Keratinocyte (primary cell): ENCODE measurements at regions not wholly inside any gene's neighbourhood (a gene's known extent, or its start where the extent isn't known, plus 50 kb on each side); places are given as distances from the start of the nearest gene placed in this dataset.

Experiments used
- DNase-seq: peaks from one replicate; pipeline ENCODE4 v3.0.0-alpha.2; 2011; ENCODE audit warnings: low read depth, missing footprints, low spot score
- FAIRE-seq: peaks from 2 replicates; lab custom pipeline; 2011; peaks lifted over from hg19 to GRCh38; lab: Jason Lieb, UNC
- H2AFZ ChIP-seq: 2 replicates; pipeline ENCODE4 v1.6.0; 2012; ENCODE audit warnings: low read length, control low read depth, inconsistent platforms; ENCODE audit not compliant: control insufficient read depth
- H3K27ac ChIP-seq: 2 replicates; pipeline ENCODE4 v1.5.1; 2011; ENCODE audit warnings: low read length; ENCODE audit not compliant: control insufficient read depth, insufficient read depth
- H3K27me3 ChIP-seq: 3 replicates; pipeline ENCODE4 v1.6.0; 2011; ENCODE audit warnings: low read length; ENCODE audit not compliant: control insufficient read depth, insufficient read depth; ENCODE audit errors: extremely low read depth
- H3K36me3 ChIP-seq, 2 experiments: 2 replicates in 1 of 2; 3 replicates in 1 of 2; pipeline ENCODE4 v1.5.1; 2011; ENCODE audit warnings: low read length in 2 of 2, mild to moderate bottlenecking in 1 of 2; ENCODE audit not compliant: control insufficient read depth in 2 of 2, insufficient read depth in 2 of 2; ENCODE audit errors: extremely low read depth in 1 of 2
- H3K4me1 ChIP-seq: 3 replicates; pipeline ENCODE4 v1.5.1; 2011; ENCODE audit warnings: low read length; ENCODE audit not compliant: control insufficient read depth, insufficient read depth; ENCODE audit errors: extremely low read depth
- H3K4me2 ChIP-seq: 3 replicates; pipeline ENCODE4 v1.6.0; 2011; ENCODE audit warnings: low read depth, low read length; ENCODE audit not compliant: control insufficient read depth, insufficient read depth; ENCODE audit errors: extremely low read depth
- H3K4me3 ChIP-seq, 3 experiments: fragments of 200-600 bp in 1 of 3; sonication (generic) in 1 of 3; 2 replicates in 2 of 3; 3 replicates in 1 of 3; pipeline ENCODE4 v1.5.1; 2011 to 2016; ENCODE audit warnings: low read length in 3 of 3, mild to moderate bottlenecking in 3 of 3, control low read depth in 2 of 3, inconsistent platforms in 1 of 3, low read depth in 1 of 3, mixed read lengths in 1 of 3, mixed run types in 1 of 3, moderate library complexity in 1 of 3; ENCODE audit not compliant: control insufficient read depth in 2 of 3, insufficient read depth in 2 of 3; ENCODE audit errors: extremely low read depth in 1 of 3
- H3K79me2 ChIP-seq: 2 replicates; pipeline ENCODE4 v1.6.0; 2012; ENCODE audit warnings: low read length; ENCODE audit not compliant: control insufficient read depth, insufficient read depth
- H3K9ac ChIP-seq: 3 replicates; pipeline ENCODE4 v1.6.0; 2011; ENCODE audit warnings: low read length; ENCODE audit not compliant: control insufficient read depth, insufficient read depth; ENCODE audit errors: extremely low read depth
- H3K9me1 ChIP-seq: 3 replicates; pipeline ENCODE4 v1.6.0; 2011; ENCODE audit warnings: low read length; ENCODE audit not compliant: control insufficient read depth, insufficient read depth; ENCODE audit errors: extremely low read depth
- H3K9me3 ChIP-seq: 2 replicates; pipeline ENCODE4 v1.5.1; 2012; ENCODE audit warnings: low read depth, low read length; ENCODE audit not compliant: control insufficient read depth
- H4K20me1 ChIP-seq: 3 replicates; pipeline ENCODE4 v1.6.0; 2011; ENCODE audit warnings: low read length; ENCODE audit not compliant: control insufficient read depth, insufficient read depth; ENCODE audit errors: extremely low read depth
- EZH2 ChIP-seq: IDR thresholded peaks from one replicate; pipeline ENCODE4 v1.6.1; 2012; ENCODE audit warnings: inconsistent platforms, mild to moderate bottlenecking, low read length, moderate library complexity
- dilution Hi-C: fragments of 300-500 bp; cut with MboI; formaldehyde crosslinking; loops from one replicate; pipeline ENCODE4 v1.7.0; 2020; ENCODE audit warnings: low sequenced_read_pairs; ENCODE audit not compliant: extremely low pct_ligation_motif_present
- TF ChIP-seq, protein P1 (sequence below), 3 experiments: IDR thresholded peaks in 1 of 3; conservative IDR thresholded peaks in 1 of 3; optimal IDR thresholded peaks in 1 of 3; 2 replicates in 2 of 3; 3 replicates in 1 of 3; pipeline versions ENCODE3 to v1.5.1; 2011; ENCODE audit warnings: low read length in 3 of 3, mild to moderate bottlenecking in 3 of 3, moderate library complexity in 2 of 3, control low read depth in 1 of 3, inconsistent platforms in 1 of 3; ENCODE audit not compliant: insufficient read depth in 2 of 3; ENCODE audit errors: extremely low read depth in 1 of 3

- H3K9me1 ChIP-seq = no peaks in the 10 kb centered on the region
- no peaks in the 10 kb centered on the region for H3K9me3 ChIP-seq
- H3K27ac ChIP-seq = no peak overlapping the region
- H3K27me3 ChIP-seq = no peaks in the 10 kb centered on the region
- dilution Hi-C loops = no loop called here
- TF ChIP-seq, protein P1, sequence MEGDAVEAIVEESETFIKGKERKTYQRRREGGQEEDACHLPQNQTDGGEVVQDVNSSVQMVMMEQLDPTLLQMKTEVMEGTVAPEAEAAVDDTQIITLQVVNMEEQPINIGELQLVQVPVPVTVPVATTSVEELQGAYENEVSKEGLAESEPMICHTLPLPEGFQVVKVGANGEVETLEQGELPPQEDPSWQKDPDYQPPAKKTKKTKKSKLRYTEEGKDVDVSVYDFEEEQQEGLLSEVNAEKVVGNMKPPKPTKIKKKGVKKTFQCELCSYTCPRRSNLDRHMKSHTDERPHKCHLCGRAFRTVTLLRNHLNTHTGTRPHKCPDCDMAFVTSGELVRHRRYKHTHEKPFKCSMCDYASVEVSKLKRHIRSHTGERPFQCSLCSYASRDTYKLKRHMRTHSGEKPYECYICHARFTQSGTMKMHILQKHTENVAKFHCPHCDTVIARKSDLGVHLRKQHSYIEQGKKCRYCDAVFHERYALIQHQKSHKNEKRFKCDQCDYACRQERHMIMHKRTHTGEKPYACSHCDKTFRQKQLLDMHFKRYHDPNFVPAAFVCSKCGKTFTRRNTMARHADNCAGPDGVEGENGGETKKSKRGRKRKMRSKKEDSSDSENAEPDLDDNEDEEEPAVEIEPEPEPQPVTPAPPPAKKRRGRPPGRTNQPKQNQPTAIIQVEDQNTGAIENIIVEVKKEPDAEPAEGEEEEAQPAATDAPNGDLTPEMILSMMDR (optimal IDR thresholded peaks at IDR 0.05 in 1 of 3, IDR thresholded peaks at IDR 0.05 in 1 of 3, conservative IDR thresholded peaks at IDR 0.05 in 1 of 3; ENCODE audit: extremely low read depth in 1 of 3, insufficient read depth in 2 of 3, low read length in 3 of 3) = no peak
- TF ChIP-seq EZH2 = no peak
- H4K20me1 ChIP-seq = no peaks in the 10 kb centered on the region
- FAIRE-seq = no peak
- DNase-seq = no peak
- H3K9ac ChIP-seq = no peak overlapping the region
- no peaks in the 10 kb centered on the region for H3K36me3 ChIP-seq
- no peak overlapping the region for H3K4me2 ChIP-seq
- H3K79me2 ChIP-seq = no peaks in the 10 kb centered on the region
- no peak overlapping the region for H2AFZ ChIP-seq
- no peaks in the 10 kb centered on the region for H3K4me1 ChIP-seq
- no peak overlapping the region for H3K4me3 ChIP-seq
Measured at GRCh38 chr17:13753771-13754170, 152.0 kb upstream of the HS3ST3A1 start.

DNA sequence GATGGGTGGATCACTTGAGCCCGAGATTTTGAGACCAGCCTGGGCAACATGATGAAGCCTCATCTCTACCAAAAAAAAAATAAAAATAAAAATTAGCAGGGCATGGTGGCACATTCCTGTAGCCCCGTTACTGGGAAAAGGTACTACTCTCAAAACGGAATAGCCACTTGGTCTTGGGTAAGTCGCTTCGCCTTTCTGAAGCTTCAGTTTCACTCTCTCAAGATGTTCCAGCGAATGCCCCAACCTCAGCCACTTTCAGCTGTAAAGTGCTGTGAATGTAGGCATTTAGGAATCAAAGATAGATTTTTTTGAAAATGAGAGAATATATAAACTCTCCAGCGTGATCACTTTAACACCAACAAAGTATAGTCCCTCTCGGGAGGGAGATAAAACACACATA is 154.1 kb upstream of the HS3ST3A1 start:
- no peaks in the 10 kb centered on the region for H3K27me3 ChIP-seq
- H3K79me2 ChIP-seq = no peaks in the 10 kb centered on the region
- H3K9me1 ChIP-seq = no peaks in the 10 kb centered on the region
- no peak for TF ChIP-seq EZH2
- TF ChIP-seq, protein P1 (optimal IDR thresholded peaks at IDR 0.05 in 1 of 3, IDR thresholded peaks at IDR 0.05 in 1 of 3, conservative IDR thresholded peaks at IDR 0.05 in 1 of 3; ENCODE audit: extremely low read depth in 1 of 3, insufficient read depth in 2 of 3, low read length in 3 of 3) = no peak
- no peaks in the 10 kb centered on the region for H3K4me1 ChIP-seq
- H2AFZ ChIP-seq = no peak overlapping the region
- FAIRE-seq (no peak), DNase-seq (no peak)
- H3K4me3 ChIP-seq = no peak overlapping the region
- no peaks in the 10 kb centered on the region for H3K36me3 ChIP-seq
- H3K9ac ChIP-seq = no peak overlapping the region
- dilution Hi-C loops = no loop called here
- H3K9me3 ChIP-seq = no peaks in the 10 kb centered on the region
- no peak overlapping the region for H3K27ac ChIP-seq
- no peaks in the 10 kb centered on the region for H4K20me1 ChIP-seq
- H3K4me2 ChIP-seq = no peak overlapping the region
